Occipital lobe (tissue), 1 donor: ENCODE measurements at regions not wholly inside any gene's neighbourhood (a gene's known extent, or its start where the extent isn't known, plus 50 kb on each side); places are given as distances from the start of the nearest gene placed in this dataset.
A peak's percentile ranks its signal among the peaks of the same experiment; 100 is the strongest.
"Not testable (repeated sequence)": the region's sequence is repeated elsewhere in the genome, so short reads cannot be mapped to it uniquely, and the experiment has no call there.

Experiments used
- DNase-seq: peaks from one replicate; lab custom pipeline; 2025; lab: John Stamatoyannopoulos, UW

DNA sequence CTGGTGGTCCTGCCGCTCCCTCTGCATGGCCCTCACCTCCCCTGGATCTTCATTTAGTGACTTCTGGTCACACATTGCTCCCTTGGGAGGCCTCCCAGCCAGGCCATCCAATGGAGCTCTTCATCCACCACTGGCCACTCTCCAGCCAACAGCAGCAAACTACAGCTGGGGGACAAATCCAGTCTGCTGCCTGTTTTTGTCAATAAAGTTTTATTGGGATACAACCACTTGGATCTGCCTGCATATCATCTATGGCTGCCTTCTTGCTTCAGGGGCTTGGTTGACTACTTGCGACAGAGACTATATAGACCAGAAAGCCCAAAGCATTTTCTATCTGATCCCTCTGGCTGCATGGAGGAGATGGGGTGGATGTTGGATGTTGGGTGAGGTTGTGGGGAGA, 156.6 kb upstream of the SULF2 start:
- DNase-seq, result no peak

DNA sequence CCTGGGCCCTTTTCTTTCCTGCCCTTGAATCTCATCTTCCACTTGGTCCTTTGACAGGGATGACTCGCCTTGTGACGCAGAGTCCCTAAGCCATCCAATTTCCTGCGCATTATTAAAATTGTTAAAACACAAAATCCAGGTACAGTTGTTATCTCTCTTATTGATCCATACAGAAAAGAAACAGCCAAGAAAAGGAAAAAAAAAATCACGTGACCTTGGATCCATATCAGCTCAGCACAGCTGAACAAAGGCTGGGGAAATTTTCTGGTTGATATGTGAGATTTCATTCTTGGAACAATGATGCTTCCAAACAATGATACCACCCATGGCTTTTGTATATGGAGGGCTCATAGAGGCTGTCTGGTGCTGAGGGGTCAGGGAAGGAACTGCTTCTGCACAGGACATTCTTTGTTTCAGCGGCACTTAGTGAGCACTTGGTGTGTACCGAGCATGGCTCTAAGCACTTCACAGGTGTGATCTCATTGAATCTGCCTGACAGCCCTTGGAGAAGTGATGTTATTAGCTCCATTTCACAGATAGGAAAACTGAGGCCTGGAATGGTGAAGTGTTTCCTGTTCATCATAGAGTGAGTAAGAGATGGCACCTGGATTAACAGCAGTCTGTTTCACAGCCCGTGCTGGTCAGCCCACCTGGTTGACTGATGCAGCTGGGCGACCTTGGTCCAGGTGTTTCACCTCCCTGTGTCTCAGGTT, 155.0 kb upstream of the SULF2 start:
- no peak for DNase-seq

GRCh38 chr20:47936612-47937011, 151.3 kb upstream of the SULF2 start:
- DNase-seq, result no peak

- no peak for DNase-seq
Observed at GRCh38 chr20:47934761-47935160, 149.5 kb upstream of the SULF2 start.

- DNase-seq, result no peak
Observed at GRCh38 chr20:47931443-47931842, 146.2 kb upstream of the SULF2 start.

GRCh38 chr20:47931002-47931401, 145.7 kb upstream of the SULF2 start:
- DNase-seq, result no peak

- DNase-seq, result no peak
Observed at GRCh38 chr20:47929368-47930115, 144.3 kb upstream of the SULF2 start.

GRCh38 chr20:47927944-47928343, 142.7 kb upstream of the SULF2 start:
- DNase-seq, result no peak

DNA sequence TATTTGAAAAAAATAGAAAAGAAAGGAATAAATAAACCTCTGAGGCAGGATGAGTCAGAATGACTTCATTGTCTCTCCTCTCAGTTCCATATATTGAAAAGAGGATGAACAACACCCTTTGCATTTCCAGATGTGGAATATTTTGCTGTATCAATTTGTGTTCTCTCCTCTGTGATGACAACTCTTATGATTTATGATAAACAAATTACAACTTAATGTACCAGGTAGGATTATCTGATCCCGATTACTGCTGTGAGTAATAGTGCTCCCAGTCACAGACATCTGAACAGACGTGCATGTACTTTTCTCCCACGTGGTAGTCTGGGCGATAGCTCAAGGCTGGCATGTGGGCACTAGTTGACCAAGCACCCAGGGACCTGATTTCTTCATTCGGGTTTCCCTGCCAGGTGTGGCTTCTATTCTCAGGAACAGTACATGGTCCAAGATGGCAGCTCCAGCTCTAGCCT, 142.1 kb upstream of the SULF2 start:
- no peak for DNase-seq

DNA sequence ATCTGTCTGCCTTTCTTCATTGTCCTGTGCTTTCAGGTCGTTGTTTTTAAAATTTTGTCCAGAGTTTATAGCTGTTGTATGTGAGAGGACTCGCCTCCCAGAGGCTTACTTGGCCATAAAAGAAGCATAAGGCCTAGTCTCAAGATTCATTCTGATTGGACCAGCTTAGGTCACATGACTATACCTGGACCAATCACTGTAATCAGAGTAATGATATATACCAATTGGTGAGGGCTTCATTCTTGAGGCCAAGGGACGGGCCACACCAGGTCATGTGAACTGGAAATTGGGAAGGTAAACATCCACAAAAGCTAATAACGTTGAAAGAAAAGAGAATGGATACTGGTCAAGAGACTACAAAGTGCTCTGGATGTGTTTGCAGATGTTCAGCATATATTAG, 141.4 kb upstream of the SULF2 start:
- no peak for DNase-seq

- DNase-seq, result no peak
Observed at GRCh38 chr20:47925593-47925992, 140.3 kb upstream of the SULF2 start.

DNA sequence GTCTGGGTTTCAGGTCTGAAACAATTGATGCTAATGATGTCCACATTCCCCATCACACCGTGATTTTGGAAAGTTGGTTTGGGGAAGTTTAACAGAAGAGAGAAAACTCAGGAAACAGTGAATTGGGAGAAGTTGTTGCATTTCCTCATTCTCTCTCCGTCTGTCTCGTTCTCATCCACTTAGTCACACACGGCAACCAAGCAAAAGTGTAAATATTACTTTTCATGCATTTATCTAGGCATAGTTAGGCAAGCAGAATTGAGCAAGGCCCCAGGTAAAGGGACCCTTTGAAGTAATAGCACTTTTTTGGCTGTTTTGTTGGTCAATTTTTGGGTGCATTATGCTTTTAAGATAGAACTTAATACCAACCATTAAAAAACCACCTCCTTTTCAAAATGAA, 137.0 kb upstream of the SULF2 start:
- no peak for DNase-seq

DNA sequence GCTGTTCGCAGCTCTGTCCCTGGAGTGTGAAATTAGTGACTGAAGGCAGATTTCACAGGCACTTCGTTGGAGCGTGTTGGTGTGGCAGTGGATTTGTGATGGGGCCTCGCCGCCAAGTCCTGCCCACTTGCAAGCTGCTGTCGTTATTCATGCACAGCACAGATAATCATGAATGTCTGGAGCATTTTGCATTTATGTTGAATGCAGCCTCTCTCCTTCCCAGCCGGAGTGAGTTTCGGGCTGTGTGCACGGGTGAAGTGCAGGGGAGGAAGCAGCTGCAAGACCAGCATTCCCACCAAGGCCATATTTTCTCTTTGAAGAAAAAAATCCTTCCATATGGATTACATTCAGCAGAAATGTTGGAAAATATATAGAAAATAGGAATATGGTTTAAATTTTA, 136.5 kb upstream of the SULF2 start:
- not testable (repeated sequence) for DNase-seq

DNA sequence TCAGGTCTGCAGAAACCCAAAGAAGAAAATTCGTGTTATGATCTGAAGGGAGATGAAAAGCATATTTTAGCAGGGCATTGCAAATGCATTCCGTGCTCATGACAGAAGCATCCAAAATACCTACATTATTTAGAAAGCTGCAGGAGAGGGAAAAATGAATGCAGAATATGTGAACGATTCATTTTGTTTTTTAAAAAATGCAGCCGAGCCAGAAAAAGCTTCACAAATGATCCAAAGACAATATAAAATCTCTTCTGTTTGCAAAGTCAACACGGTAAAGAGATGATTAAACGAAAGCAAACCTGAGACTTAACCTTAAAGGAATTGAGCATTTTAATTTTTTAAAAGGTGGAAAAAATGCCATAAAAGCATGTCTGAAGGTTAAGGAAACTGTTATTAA, 136.1 kb upstream of the SULF2 start:
- DNase-seq, result no peak

- no peak for DNase-seq
Observed at GRCh38 chr20:47917549-47918070, 132.3 kb upstream of the SULF2 start.

DNA sequence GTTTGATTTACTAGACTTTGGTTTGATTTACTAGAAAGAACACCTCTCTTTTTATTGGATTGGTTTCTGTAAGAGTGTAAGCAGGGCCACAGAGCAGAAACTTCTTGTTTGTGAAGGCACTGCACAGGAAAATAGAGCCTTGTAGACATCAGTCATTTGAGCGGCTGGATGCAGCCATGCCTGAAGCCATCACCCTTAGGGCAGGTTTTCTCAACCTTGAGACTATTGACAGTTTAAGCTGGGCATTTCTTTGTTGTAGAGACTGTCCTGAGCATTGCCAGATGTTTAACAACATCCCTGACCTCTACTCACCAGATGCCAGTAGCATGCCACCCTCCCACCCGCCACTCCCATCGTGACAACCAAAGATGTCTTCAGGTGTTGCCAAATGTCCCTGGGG, 130.2 kb upstream of the SULF2 start:
- no peak for DNase-seq

- DNase-seq, result no peak
Observed at GRCh38 chr20:47914792-47915191, 129.5 kb upstream of the SULF2 start.

GRCh38 chr20:47912786-47913501, 127.7 kb upstream of the SULF2 start:
- DNase-seq, result not testable (repeated sequence)

DNA sequence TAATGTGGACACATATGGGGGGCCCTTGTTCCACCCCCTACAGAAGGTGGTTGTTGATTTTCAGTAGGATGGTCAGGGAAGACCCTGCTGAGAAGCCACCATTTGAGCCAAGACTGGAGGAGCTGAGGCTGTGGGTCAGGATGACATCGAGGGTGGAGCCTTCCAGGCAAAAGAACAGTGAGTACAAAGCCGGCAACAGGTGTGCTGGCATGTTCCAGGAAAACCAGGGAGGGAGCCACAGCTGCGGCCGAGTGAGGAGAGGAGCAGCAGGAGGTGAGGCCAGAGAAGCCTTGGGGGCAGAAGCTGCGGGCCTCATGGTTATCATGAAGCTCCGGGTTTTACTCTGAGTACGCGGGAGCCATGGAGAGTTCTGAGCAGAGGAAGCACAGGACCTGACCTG, 126.9 kb upstream of the SULF2 start:
- not testable (repeated sequence) for DNase-seq

- not testable (repeated sequence) for DNase-seq
Observed at GRCh38 chr20:47909696-47910369, 124.6 kb upstream of the SULF2 start.

DNA sequence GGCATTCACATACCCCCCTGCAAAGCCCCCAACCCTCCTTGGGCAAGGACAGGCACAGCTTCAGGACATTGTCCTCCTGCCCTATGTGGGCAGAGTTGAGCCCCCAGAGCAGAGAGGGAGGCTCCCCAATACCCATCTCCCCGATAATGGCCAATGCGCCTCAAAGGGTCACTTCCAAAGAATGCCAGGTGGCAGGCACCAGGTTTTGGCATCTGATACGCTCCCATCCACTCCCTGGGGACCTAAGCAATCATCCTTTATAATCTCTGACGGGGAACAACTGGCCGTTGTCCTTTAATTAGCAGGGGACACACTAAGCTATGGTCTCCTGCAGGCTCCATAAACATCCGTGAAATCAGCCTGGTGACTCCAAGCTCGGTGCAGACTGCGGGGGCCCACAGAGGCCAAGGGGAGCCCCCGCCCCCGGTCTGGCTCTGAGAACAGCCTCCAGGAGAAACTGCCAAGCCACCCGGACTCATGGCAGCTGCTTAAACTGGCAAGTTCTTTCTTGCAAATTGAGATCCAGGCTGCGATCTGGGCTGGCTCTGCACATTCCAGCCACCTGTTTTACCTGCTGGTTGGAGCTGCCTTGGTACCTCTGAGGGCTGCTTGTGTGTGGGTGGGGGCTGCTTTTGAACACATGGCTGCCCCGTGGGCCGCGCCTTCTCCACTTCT, 123.2 kb upstream of the SULF2 start:
- peak; percentile 9 for DNase-seq
